H9 (cell line): ENCODE measurements at regions not wholly inside any gene's neighbourhood (a gene's known extent, or its start where the extent isn't known, plus 50 kb on each side); places are given as distances from the start of the nearest gene placed in this dataset.

ENCODE experiments used
- DNase-seq: peaks from one replicate; pipeline ENCODE4 v3.0.0-alpha.2; 2017
- H2AFZ ChIP-seq: one replicate; pipeline ENCODE4 v1.6.1; 2013; ENCODE audit warnings: mild to moderate bottlenecking, low read length, control low read depth, moderate library complexity
- H2AK5ac ChIP-seq: 2 replicates; pipeline ENCODE4 v1.6.1; 2013; ENCODE audit warnings: low read length, control low read depth, mixed read lengths; ENCODE audit not compliant: insufficient read length
- H2BK120ac ChIP-seq: one replicate; pipeline ENCODE4 v1.6.1; 2013; ENCODE audit warnings: low read depth, mild to moderate bottlenecking, low read length, control low read depth, inconsistent platforms; ENCODE audit not compliant: poor library complexity, severe bottlenecking
- H2BK12ac ChIP-seq: 2 replicates; pipeline ENCODE4 v1.6.1; 2013; ENCODE audit warnings: low read length, control low read depth, mixed read lengths, low read depth; ENCODE audit not compliant: insufficient read length
- H2BK15ac ChIP-seq: 2 replicates; pipeline ENCODE4 v1.6.1; 2013; ENCODE audit warnings: low read depth, low read length, control low read depth
- H2BK20ac ChIP-seq: one replicate; pipeline ENCODE4 v1.6.1; 2013; ENCODE audit warnings: low read depth, mild to moderate bottlenecking, low read length, control low read depth, inconsistent platforms; ENCODE audit not compliant: poor library complexity, severe bottlenecking
- H2BK5ac ChIP-seq: 2 replicates; pipeline ENCODE4 v1.6.1; 2013; ENCODE audit warnings: low read length, control low read depth, mixed read lengths; ENCODE audit not compliant: insufficient read length
- H3K14ac ChIP-seq: 2 replicates; pipeline ENCODE4 v1.6.1; 2013; ENCODE audit warnings: low read length, control low read depth; ENCODE audit not compliant: insufficient read depth
- H3K18ac ChIP-seq: 2 replicates; pipeline ENCODE4 v1.6.1; 2013; ENCODE audit warnings: low read depth, mild to moderate bottlenecking, mixed read lengths, low read length, control low read depth; ENCODE audit not compliant: insufficient read length
- H3K23ac ChIP-seq: 2 replicates; pipeline ENCODE4 v1.6.1; 2013; ENCODE audit warnings: low read length, control low read depth, mixed read lengths, low read depth; ENCODE audit not compliant: insufficient read length
- H3K23me2 ChIP-seq: 2 replicates; pipeline ENCODE4 v1.6.1; 2013; ENCODE audit warnings: low read depth, mild to moderate bottlenecking, mixed read lengths, low read length, control low read depth; ENCODE audit not compliant: insufficient read length, poor library complexity, severe bottlenecking
- H3K27ac ChIP-seq: 2 replicates; pipeline ENCODE4 v1.5.1; 2013; ENCODE audit warnings: low read length, control low read depth, mixed read lengths, low read depth; ENCODE audit not compliant: insufficient read length
- H3K27me3 ChIP-seq: 2 replicates; pipeline ENCODE4 v1.6.1; 2013; ENCODE audit warnings: low read length, control low read depth, inconsistent platforms; ENCODE audit not compliant: insufficient read depth
- H3K4ac ChIP-seq: 2 replicates; pipeline ENCODE4 v1.6.1; 2013; ENCODE audit warnings: low read depth, mild to moderate bottlenecking, control low read depth, inconsistent platforms, low read length, moderate library complexity
- H3K4me1 ChIP-seq: 2 replicates; pipeline ENCODE4 v1.6.1; 2013; ENCODE audit warnings: low read length, control low read depth, inconsistent platforms; ENCODE audit not compliant: insufficient read depth
- H3K4me2 ChIP-seq: 2 replicates; pipeline ENCODE4 v1.6.1; 2013; ENCODE audit warnings: low read length, control low read depth, mixed read lengths; ENCODE audit not compliant: insufficient read length, insufficient read depth
- H3K56ac ChIP-seq: 2 replicates; pipeline ENCODE4 v1.6.1; 2013; ENCODE audit warnings: low read depth, mild to moderate bottlenecking, mixed read lengths, low read length, control low read depth; ENCODE audit not compliant: insufficient read length
- H3K79me1 ChIP-seq: 2 replicates; pipeline ENCODE4 v1.6.1; 2013; ENCODE audit warnings: low read depth, mild to moderate bottlenecking, moderate library complexity, low read length, control low read depth, inconsistent platforms; ENCODE audit not compliant: insufficient read depth, poor library complexity, severe bottlenecking
- H3K79me2 ChIP-seq: 2 replicates; pipeline ENCODE4 v1.6.1; 2013; ENCODE audit warnings: low read length, control low read depth, inconsistent platforms; ENCODE audit not compliant: insufficient read depth
- H3K9ac ChIP-seq: 2 replicates; pipeline ENCODE4 v1.6.1; 2013; ENCODE audit warnings: low read length, control low read depth, mixed read lengths; ENCODE audit not compliant: insufficient read length; ENCODE audit errors: extremely low read depth
- H3K9me3 ChIP-seq: one replicate; pipeline ENCODE4 v1.6.1; 2013; ENCODE audit warnings: low read depth, low read length, inconsistent platforms; ENCODE audit not compliant: control insufficient read depth
- H3T11ph ChIP-seq: one replicate; pipeline ENCODE4 v1.6.1; 2013; ENCODE audit warnings: mild to moderate bottlenecking, low read length, control low read depth, inconsistent platforms
- H4K20me1 ChIP-seq: one replicate; pipeline ENCODE4 v1.6.1; 2013; ENCODE audit not compliant: control insufficient read depth, insufficient read length, insufficient read depth
- H4K5ac ChIP-seq: 2 replicates; pipeline ENCODE4 v1.6.1; 2013; ENCODE audit warnings: low read depth, mild to moderate bottlenecking, mixed read lengths, low read length, control low read depth; ENCODE audit not compliant: insufficient read length
- H4K8ac ChIP-seq: replicated peaks from 2 replicates; pipeline ENCODE4 v1.6.1; 2013; ENCODE audit warnings: low read length, control low read depth, mixed read lengths, low read depth; ENCODE audit not compliant: insufficient read length
- H4K91ac ChIP-seq: 2 replicates; pipeline ENCODE4 v1.6.1; 2013; ENCODE audit warnings: low read depth, mild to moderate bottlenecking, moderate library complexity, mixed read lengths, low read length, control low read depth; ENCODE audit not compliant: insufficient read length
- H3K27ac Mint-ChIP-seq, 3 experiments: 2 replicates in 2 of 3; 3 replicates in 1 of 3; pipeline ENCODE4 v1.8.0; 2020 to 2021; ENCODE audit warnings: mixed read lengths in 3 of 3, mild to moderate bottlenecking in 1 of 3, moderate library complexity in 1 of 3
- H3K27me3 Mint-ChIP-seq: 2 replicates; pipeline ENCODE4 v1.8.0; 2021; ENCODE audit warnings: low read depth, mild to moderate bottlenecking, moderate library complexity, mixed read lengths
- H3K36me3 Mint-ChIP-seq, 3 experiments: 2 replicates in 2 of 3; 3 replicates in 1 of 3; pipeline ENCODE4 v1.8.0; 2020 to 2021; ENCODE audit warnings: low read depth in 3 of 3, mixed read lengths in 3 of 3; ENCODE audit not compliant: insufficient read depth in 1 of 3
- H3K4me1 Mint-ChIP-seq, 2 experiments: 2 replicates each; pipeline ENCODE4 v1.8.0; 2020; ENCODE audit warnings: mixed read lengths in 2 of 2
- H3K4me3 Mint-ChIP-seq, 2 experiments: 2 replicates in 1 of 2; 3 replicates in 1 of 2; pipeline ENCODE4 v1.8.0; 2020 to 2021; ENCODE audit warnings: mild to moderate bottlenecking in 2 of 2, mixed read lengths in 2 of 2, moderate library complexity in 1 of 2
- H3K9me3 Mint-ChIP-seq, 2 experiments: 2 replicates in 1 of 2; 3 replicates in 1 of 2; pipeline ENCODE4 v1.8.0; 2020; ENCODE audit warnings: mild to moderate bottlenecking in 2 of 2, mixed read lengths in 2 of 2, moderate library complexity in 1 of 2
- WGBS: extraction: QIAGEN DNeasy Blood & Tissue Kit; methylation state at CpG from one replicate; pipeline ENCODE4 v1.1.7; 2013; ENCODE audit warnings: missing lambda C conversion rate, low lambda C conversion rate, mixed read lengths; ENCODE audit not compliant: insufficient read length; ENCODE audit errors: extremely low coverage; 5-methylcytosine and 5-hydroxymethylcytosine counted together
- TF ChIP-seq, protein P1 (sequence below): fragments of 200-600 bp; sonication (generic); conservative IDR thresholded peaks from 3 replicates; pipeline ENCODE4 v1.8.0; 2021; ENCODE audit warnings: antibody characterized with exemption, mild to moderate bottlenecking

DNA sequence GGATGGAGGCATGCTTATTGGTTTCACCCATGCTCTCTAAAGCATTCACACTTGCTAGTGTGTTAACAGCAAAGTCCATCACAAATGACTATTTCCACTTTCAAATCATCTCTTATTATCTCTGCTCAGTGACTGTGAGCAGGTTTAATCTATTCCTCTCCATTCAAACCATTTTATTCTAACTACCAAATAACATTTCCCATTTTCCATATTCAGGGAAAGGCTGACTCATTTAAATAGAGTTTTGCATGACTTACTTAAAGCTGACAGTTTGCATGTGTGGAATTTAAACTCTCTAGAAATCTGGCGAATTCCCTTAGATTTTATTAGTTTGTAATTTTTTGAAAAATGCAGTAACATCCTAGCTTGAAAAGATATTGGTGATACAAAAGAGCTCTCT lies 615.7 kb upstream of the LRRC4C start:
- H3K18ac ChIP-seq, result no peak overlapping the region
- H2BK15ac ChIP-seq, result no peak overlapping the region
- no peak overlapping the region for H4K8ac ChIP-seq
- no peak overlapping the region for H3K9ac ChIP-seq
- no peak overlapping the region for H2BK120ac ChIP-seq
- H3K4me1 ChIP-seq, result no peaks in the 10 kb centered on the region
- H3K36me3 Mint-ChIP-seq, result no peaks in the 10 kb centered on the region
- no peak for DNase-seq
- H3K79me2 ChIP-seq, result no peaks in the 10 kb centered on the region
- H3T11ph ChIP-seq, result no peak overlapping the region
- no peak overlapping the region for H3K14ac ChIP-seq
- no peak overlapping the region for H3K27ac Mint-ChIP-seq
- no peaks in the 10 kb centered on the region; a peak in 1 of 5 replicates for H3K9me3 Mint-ChIP-seq
- H4K91ac ChIP-seq, result no peak overlapping the region
- H3K56ac ChIP-seq, result no peak overlapping the region
- no peak overlapping the region for H4K5ac ChIP-seq
- no CpG with 5 or more reads among the region's 1 CpG for WGBS
- no peaks in the 10 kb centered on the region for H3K27me3 ChIP-seq
- H3K4ac ChIP-seq, result no peak overlapping the region
- H2AK5ac ChIP-seq, result no peak overlapping the region
- no peak overlapping the region for H3K23ac ChIP-seq
- H3K23me2 ChIP-seq, result no peaks in the 10 kb centered on the region
- no peak overlapping the region for H3K4me3 Mint-ChIP-seq
- no peaks in the 10 kb centered on the region for H3K9me3 ChIP-seq
- H3K27me3 Mint-ChIP-seq, result no peaks in the 10 kb centered on the region
- H2BK20ac ChIP-seq, result no peak overlapping the region
- H3K79me1 ChIP-seq, result no peaks in the 10 kb centered on the region
- no peak overlapping the region for H2BK12ac ChIP-seq
- H3K4me2 ChIP-seq, result no peak overlapping the region
- no peak overlapping the region for H2BK5ac ChIP-seq
- no peaks in the 10 kb centered on the region; a peak in 1 of 4 replicates for H3K4me1 Mint-ChIP-seq
- no peak overlapping the region for H2AFZ ChIP-seq
- TF ChIP-seq, protein P1, sequence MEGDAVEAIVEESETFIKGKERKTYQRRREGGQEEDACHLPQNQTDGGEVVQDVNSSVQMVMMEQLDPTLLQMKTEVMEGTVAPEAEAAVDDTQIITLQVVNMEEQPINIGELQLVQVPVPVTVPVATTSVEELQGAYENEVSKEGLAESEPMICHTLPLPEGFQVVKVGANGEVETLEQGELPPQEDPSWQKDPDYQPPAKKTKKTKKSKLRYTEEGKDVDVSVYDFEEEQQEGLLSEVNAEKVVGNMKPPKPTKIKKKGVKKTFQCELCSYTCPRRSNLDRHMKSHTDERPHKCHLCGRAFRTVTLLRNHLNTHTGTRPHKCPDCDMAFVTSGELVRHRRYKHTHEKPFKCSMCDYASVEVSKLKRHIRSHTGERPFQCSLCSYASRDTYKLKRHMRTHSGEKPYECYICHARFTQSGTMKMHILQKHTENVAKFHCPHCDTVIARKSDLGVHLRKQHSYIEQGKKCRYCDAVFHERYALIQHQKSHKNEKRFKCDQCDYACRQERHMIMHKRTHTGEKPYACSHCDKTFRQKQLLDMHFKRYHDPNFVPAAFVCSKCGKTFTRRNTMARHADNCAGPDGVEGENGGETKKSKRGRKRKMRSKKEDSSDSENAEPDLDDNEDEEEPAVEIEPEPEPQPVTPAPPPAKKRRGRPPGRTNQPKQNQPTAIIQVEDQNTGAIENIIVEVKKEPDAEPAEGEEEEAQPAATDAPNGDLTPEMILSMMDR, result no peak
- no peak overlapping the region for H3K27ac ChIP-seq
- H4K20me1 ChIP-seq, result no peaks in the 10 kb centered on the region
